ENCODE measurements at regions not wholly inside any gene's neighbourhood (a gene's known extent, or its start where the extent isn't known, plus 50 kb on each side); places are given as distances from the start of the nearest gene placed in this dataset.

- Histone ChIP-seq H4K20me1 (ENCODE audit: insufficient read depth, low read length) (no peaks in the 10 kb centered on the region), H3F3A (ENCODE audit: insufficient read depth, low read length) (no peaks in the 10 kb centered on the region), H3K27ac (ENCODE audit: low read depth, low read length, poor library complexity, severe bottlenecking) (no peak overlapping the region), H3K4me1 (ENCODE audit: insufficient read depth, low read length, severe bottlenecking) (no peaks in the 10 kb centered on the region), H3K27me3 (ENCODE audit: insufficient read depth, low read length) (no peaks in the 10 kb centered on the region), H2AFZ (ENCODE audit: low read length) (no peak overlapping the region), H3K9ac (ENCODE audit: low read length) (no peak overlapping the region), H3K36me3 (ENCODE audit: insufficient read depth, low read length) (no peaks in the 10 kb centered on the region), H3K79me2 (ENCODE audit: insufficient read depth, low read length) (no peaks in the 10 kb centered on the region), H3K4me3 (ENCODE audit: low read depth, low read length, poor library complexity, severe bottlenecking) (no peak overlapping the region), H3K9me3 (ENCODE audit: low read length) (no peaks in the 10 kb centered on the region), H3K4me2 (ENCODE audit: low read length) (no peak overlapping the region), H3K9me2 (ENCODE audit: low read depth, low read length) (no peaks in the 10 kb centered on the region)
- TF ChIP-seq CTCF (IDR thresholded peaks at IDR 0.05; ENCODE audit: low read length) (no peak), EZH2 (IDR thresholded peaks at IDR 0.05; ENCODE audit: borderline replicate concordance, low read length) (no peak)
Observed at GRCh38 chr2:16434393-16434792, 231.2 kb downstream of the CYRIA start.

- Histone ChIP-seq H3K9ac (ENCODE audit: low read length) (no peak overlapping the region), H4K20me1 (ENCODE audit: insufficient read depth, low read length) (no peaks in the 10 kb centered on the region)
- TF ChIP-seq EZH2 (IDR thresholded peaks at IDR 0.05; ENCODE audit: borderline replicate concordance, low read length) (no peak), CTCF (IDR thresholded peaks at IDR 0.05; ENCODE audit: low read length) (no peak)
Observed at GRCh38 chr2:16430846-16431245, 234.8 kb downstream of the CYRIA start.

DNA sequence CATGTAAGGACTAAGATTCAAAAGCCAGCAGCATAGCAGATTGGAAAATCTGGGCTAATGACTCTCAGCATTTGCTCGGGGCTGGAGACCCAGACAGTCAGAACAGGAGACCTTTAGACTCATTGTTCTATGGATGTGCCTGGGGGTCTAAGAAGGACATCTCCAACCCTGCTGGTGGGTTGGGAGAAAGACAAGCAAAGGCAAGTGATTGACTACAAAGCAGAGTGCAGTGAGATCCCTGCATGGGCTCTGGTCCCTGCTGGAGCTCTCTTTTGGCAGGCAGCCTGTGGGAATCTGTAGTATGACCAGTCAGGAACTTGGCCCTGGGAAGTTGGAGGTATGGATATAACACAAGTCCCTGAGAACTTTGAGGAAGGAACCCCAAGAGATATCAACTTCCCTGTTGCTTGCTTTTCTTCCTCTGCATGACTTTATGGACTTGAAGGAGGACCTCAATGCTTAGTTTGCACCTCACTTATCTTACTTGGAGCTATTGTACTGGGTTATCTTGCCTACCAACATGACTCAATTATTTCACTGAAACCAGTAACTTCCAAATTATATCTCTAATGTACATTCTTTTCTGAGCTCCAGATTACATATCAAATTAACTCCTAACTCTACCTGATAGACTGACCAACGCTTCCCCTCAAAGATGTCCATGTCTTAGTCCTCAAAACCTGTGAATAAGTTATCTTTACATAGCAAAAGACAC is 236.0 kb downstream of the CYRIA start:
- no peak overlapping the region for H3K4me3 ChIP-seq (ENCODE audit: low read depth, low read length, poor library complexity, severe bottlenecking)
- no peak overlapping the region for H3K27ac ChIP-seq (ENCODE audit: low read depth, low read length, poor library complexity, severe bottlenecking)
- no peaks in the 10 kb centered on the region for H4K20me1 ChIP-seq (ENCODE audit: insufficient read depth, low read length)
- H3K9me2 ChIP-seq (ENCODE audit: low read depth, low read length) = no peaks in the 10 kb centered on the region
- no peak for TF ChIP-seq CTCF (IDR thresholded peaks at IDR 0.05; ENCODE audit: low read length)
- TF ChIP-seq EZH2 (IDR thresholded peaks at IDR 0.05; ENCODE audit: borderline replicate concordance, low read length) = no peak
- H3K36me3 ChIP-seq (ENCODE audit: insufficient read depth, low read length) = no peaks in the 10 kb centered on the region
- H3K9me3 ChIP-seq (ENCODE audit: low read length) = no peaks in the 10 kb centered on the region
- H3F3A ChIP-seq (ENCODE audit: insufficient read depth, low read length) = no peaks in the 10 kb centered on the region
- H2AFZ ChIP-seq (ENCODE audit: low read length) = no peak overlapping the region
- no peak overlapping the region for H3K9ac ChIP-seq (ENCODE audit: low read length)
- no peaks in the 10 kb centered on the region for H3K79me2 ChIP-seq (ENCODE audit: insufficient read depth, low read length)
- no peaks in the 10 kb centered on the region for H3K27me3 ChIP-seq (ENCODE audit: insufficient read depth, low read length)
- no peak overlapping the region for H3K4me2 ChIP-seq (ENCODE audit: low read length)
- H3K4me1 ChIP-seq (ENCODE audit: insufficient read depth, low read length, severe bottlenecking) = no peaks in the 10 kb centered on the region

More at GRCh38 chr2:16430846-16431245, 234.8 kb downstream of the CYRIA start:
- Histone ChIP-seq H3F3A (ENCODE audit: insufficient read depth, low read length) (no peaks in the 10 kb centered on the region), H3K4me3 (ENCODE audit: low read depth, low read length, poor library complexity, severe bottlenecking) (no peak overlapping the region), H3K9me3 (ENCODE audit: low read length) (no peaks in the 10 kb centered on the region), H3K27me3 (ENCODE audit: insufficient read depth, low read length) (no peaks in the 10 kb centered on the region), H3K27ac (ENCODE audit: low read depth, low read length, poor library complexity, severe bottlenecking) (no peak overlapping the region), H3K4me2 (ENCODE audit: low read length) (no peak overlapping the region), H3K79me2 (ENCODE audit: insufficient read depth, low read length) (no peaks in the 10 kb centered on the region), H3K36me3 (ENCODE audit: insufficient read depth, low read length) (no peaks in the 10 kb centered on the region), H2AFZ (ENCODE audit: low read length) (no peak overlapping the region), H3K9me2 (ENCODE audit: low read depth, low read length) (no peaks in the 10 kb centered on the region), H3K4me1 (ENCODE audit: insufficient read depth, low read length, severe bottlenecking) (no peaks in the 10 kb centered on the region)
